Liver (tissue), 7 donors: ENCODE measurements at regions not wholly inside any gene's neighbourhood (a gene's known extent, or its start where the extent isn't known, plus 50 kb on each side); places are given as distances from the start of the nearest gene placed in this dataset.

Experiments
- DNase-seq: peaks from one replicate; pipeline ENCODE4 v3.0.0-alpha.2; 2017; ENCODE audit warnings: low spot score
- H3K27ac ChIP-seq, 2 donors: one replicate each; pipeline ENCODE4 v1.7.0; 2013; ENCODE audit warnings: inconsistent platforms in 2 of 2, low read length in 2 of 2, control low read depth in 1 of 2, low read depth in 1 of 2, mild to moderate bottlenecking in 1 of 2
- H3K27me3 ChIP-seq, 4 donors: one replicate each; pipeline versions ENCODE4 v1.6.1 to v1.7.0; 2013; ENCODE audit warnings: low read length in 3 of 4, inconsistent platforms in 1 of 4, mild to moderate bottlenecking in 1 of 4, moderate library complexity in 1 of 4; ENCODE audit not compliant: control insufficient read depth in 4 of 4, insufficient read depth in 4 of 4
- H3K36me3 ChIP-seq, 4 donors: one replicate each; pipeline versions ENCODE4 v1.6.1 to v1.7.0; 2013; ENCODE audit warnings: low read length in 3 of 4, mild to moderate bottlenecking in 3 of 4, low read depth in 1 of 4, moderate library complexity in 1 of 4; ENCODE audit not compliant: control insufficient read depth in 4 of 4, insufficient read depth in 3 of 4
- H3K4me1 ChIP-seq, 4 donors: one replicate each; pipeline versions ENCODE4 v1.6.1 to v1.7.0; 2013; ENCODE audit warnings: low read length in 3 of 4, mild to moderate bottlenecking in 3 of 4, moderate library complexity in 1 of 4; ENCODE audit not compliant: control insufficient read depth in 4 of 4, insufficient read depth in 4 of 4
- H3K4me3 ChIP-seq, 3 donors: one replicate each; pipeline versions ENCODE4 v1.6.1 to v1.7.0; 2013; ENCODE audit warnings: low read length in 3 of 3, control low read depth in 1 of 3, low read depth in 1 of 3, mild to moderate bottlenecking in 1 of 3
- H3K9ac ChIP-seq, 2 donors: one replicate each; pipeline ENCODE4 v1.7.0; 2013; ENCODE audit warnings: low read length in 2 of 2, mild to moderate bottlenecking in 2 of 2, moderate library complexity in 2 of 2, control low read depth in 1 of 2, low read depth in 1 of 2
- H3K9me3 ChIP-seq, 4 donors: one replicate each; pipeline versions ENCODE4 v1.6.1 to v1.7.0; 2013; ENCODE audit warnings: low read length in 3 of 4; ENCODE audit not compliant: control insufficient read depth in 4 of 4
- EGR1 ChIP-seq, 2 donors: IDR thresholded peaks; 2 replicates each; pipeline ENCODE4 v1.6.1; 2016 to 2018; ENCODE audit warnings: antibody characterized with exemption in 2 of 2, low read depth in 2 of 2
- FOXA1 ChIP-seq: IDR thresholded peaks from 2 replicates; pipeline ENCODE4 v1.6.1; 2016; ENCODE audit warnings: antibody characterized with exemption
- FOXA2 ChIP-seq: IDR thresholded peaks from 2 replicates; pipeline ENCODE4 v1.6.1; 2016; ENCODE audit warnings: antibody characterized with exemption
- GABPA ChIP-seq, 2 donors: IDR thresholded peaks in 1 of 2; conservative IDR thresholded peaks in 1 of 2; 2 replicates each; pipeline ENCODE4 v1.6.1; 2016; ENCODE audit warnings: antibody characterized with exemption in 2 of 2, mild to moderate bottlenecking in 1 of 2, moderate library complexity in 1 of 2
- HNF4A ChIP-seq, 2 donors: conservative IDR thresholded peaks; 2 replicates each; pipeline ENCODE4 v1.6.1; 2016; ENCODE audit warnings: antibody characterized with exemption in 2 of 2, mild to moderate bottlenecking in 2 of 2
- HNF4G ChIP-seq: IDR thresholded peaks from 2 replicates; pipeline ENCODE4 v1.6.1; 2016; ENCODE audit warnings: antibody characterized with exemption
- JUND ChIP-seq, 2 donors: IDR thresholded peaks; 2 replicates each; pipeline ENCODE4 v1.6.1; 2016; ENCODE audit warnings: antibody characterized with exemption in 2 of 2
- MAX ChIP-seq: IDR thresholded peaks from 2 replicates; pipeline ENCODE4 v1.6.1; 2016; ENCODE audit warnings: antibody characterized with exemption
- NR2F2 ChIP-seq: IDR thresholded peaks from 2 replicates; pipeline ENCODE4 v1.6.1; 2016; ENCODE audit warnings: antibody characterized with exemption
- RAD21 ChIP-seq, 2 donors: IDR thresholded peaks; 2 replicates each; pipeline ENCODE4 v1.6.1; 2016; ENCODE audit warnings: antibody characterized with exemption in 2 of 2, mild to moderate bottlenecking in 2 of 2
- REST ChIP-seq: IDR thresholded peaks from 2 replicates; pipeline ENCODE4 v1.6.1; 2016; ENCODE audit warnings: antibody characterized with exemption, mild to moderate bottlenecking
- RXRA ChIP-seq, 2 donors: IDR thresholded peaks; 2 replicates each; pipeline ENCODE4 v1.6.1; 2017 to 2018; ENCODE audit warnings: antibody characterized with exemption in 2 of 2, mild to moderate bottlenecking in 1 of 2
- SP1 ChIP-seq: IDR thresholded peaks from 2 replicates; pipeline ENCODE4 v1.6.1; 2018; ENCODE audit warnings: antibody characterized with exemption, mild to moderate bottlenecking
- TAF1 ChIP-seq: conservative IDR thresholded peaks from 2 replicates; pipeline ENCODE4 v1.6.1; 2016; ENCODE audit warnings: antibody characterized with exemption, mild to moderate bottlenecking
- YY1 ChIP-seq: IDR thresholded peaks from 2 replicates; pipeline ENCODE4 v1.6.1; 2016; ENCODE audit warnings: antibody characterized with exemption, mild to moderate bottlenecking
- ZBTB33 ChIP-seq: IDR thresholded peaks from 2 replicates; pipeline ENCODE4 v1.6.1; 2016; ENCODE audit warnings: antibody characterized with exemption
- TF ChIP-seq, protein P1 (sequence below): fragments of 150-350 bp; IDR thresholded peaks from 2 replicates; pipeline ENCODE4 v1.5.1; 2017; ENCODE audit warnings: improper control_type of control experiment, low read depth, low read length; ENCODE audit not compliant: missing input control
- TF ChIP-seq, protein P2 (sequence below): IDR thresholded peaks from 2 replicates; pipeline ENCODE4 v1.6.1; 2016; ENCODE audit warnings: antibody characterized with exemption
- donor health status: healthy.
- donor health status: healthy.
- donor health status: healthy.
- donor health status: healthy.

GRCh38 chr9:83146325-83146724, 83.4 kb upstream of the RASEF start (continued):
- TF ChIP-seq, protein P1, sequence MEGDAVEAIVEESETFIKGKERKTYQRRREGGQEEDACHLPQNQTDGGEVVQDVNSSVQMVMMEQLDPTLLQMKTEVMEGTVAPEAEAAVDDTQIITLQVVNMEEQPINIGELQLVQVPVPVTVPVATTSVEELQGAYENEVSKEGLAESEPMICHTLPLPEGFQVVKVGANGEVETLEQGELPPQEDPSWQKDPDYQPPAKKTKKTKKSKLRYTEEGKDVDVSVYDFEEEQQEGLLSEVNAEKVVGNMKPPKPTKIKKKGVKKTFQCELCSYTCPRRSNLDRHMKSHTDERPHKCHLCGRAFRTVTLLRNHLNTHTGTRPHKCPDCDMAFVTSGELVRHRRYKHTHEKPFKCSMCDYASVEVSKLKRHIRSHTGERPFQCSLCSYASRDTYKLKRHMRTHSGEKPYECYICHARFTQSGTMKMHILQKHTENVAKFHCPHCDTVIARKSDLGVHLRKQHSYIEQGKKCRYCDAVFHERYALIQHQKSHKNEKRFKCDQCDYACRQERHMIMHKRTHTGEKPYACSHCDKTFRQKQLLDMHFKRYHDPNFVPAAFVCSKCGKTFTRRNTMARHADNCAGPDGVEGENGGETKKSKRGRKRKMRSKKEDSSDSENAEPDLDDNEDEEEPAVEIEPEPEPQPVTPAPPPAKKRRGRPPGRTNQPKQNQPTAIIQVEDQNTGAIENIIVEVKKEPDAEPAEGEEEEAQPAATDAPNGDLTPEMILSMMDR, result no peak
- TF ChIP-seq YY1 (peak; percentile 31), SP1 (peak; percentile 71), REST (peak; percentile 35), HNF4A (conservative IDR thresholded peaks at IDR 0.05) (peak; percentile 66 to 71), EGR1 (IDR thresholded peaks at IDR 0.05; ENCODE audit: low read depth in 2 of 2) (no peak), RAD21 (IDR thresholded peaks at IDR 0.05) (peak; percentile 21 to 25), RXRA (IDR thresholded peaks at IDR 0.05) (peak; percentile 67 to 72)

DNA sequence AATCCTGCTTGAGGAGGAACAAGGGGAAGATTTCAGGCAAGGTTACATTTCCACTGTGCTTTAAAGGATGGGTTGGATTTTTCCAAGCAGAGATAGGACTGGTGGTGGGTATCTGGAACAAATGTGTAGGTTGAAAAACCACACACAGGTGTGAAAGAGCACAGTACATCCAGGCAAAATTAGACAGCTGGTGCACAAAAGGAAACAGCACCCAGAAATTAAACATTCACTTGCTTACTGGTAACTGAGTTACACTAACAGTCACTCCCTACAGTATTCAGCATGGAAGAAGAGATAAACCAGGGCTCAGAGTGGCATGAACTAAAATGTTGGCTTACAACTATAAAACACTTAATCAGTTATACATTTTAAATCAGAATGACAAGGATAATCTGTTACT, 81.5 kb upstream of the RASEF start:
- TF ChIP-seq JUND (IDR thresholded peaks at IDR 0.05) (no peak), MAX (no peak), EGR1 (IDR thresholded peaks at IDR 0.05; ENCODE audit: low read depth in 2 of 2) (no peak), HNF4G (no peak), RXRA (IDR thresholded peaks at IDR 0.05) (no peak), GABPA (IDR thresholded peaks at IDR 0.05 in 1 of 2, conservative IDR thresholded peaks at IDR 0.05 in 1 of 2) (no peak), REST (no peak), ZBTB33 (no peak), FOXA2 (no peak), RAD21 (IDR thresholded peaks at IDR 0.05) (no peak), YY1 (no peak), NR2F2 (no peak), TAF1 (no peak), HNF4A (conservative IDR thresholded peaks at IDR 0.05) (no peak), FOXA1 (no peak), SP1 (no peak)
- TF ChIP-seq, protein P2, sequence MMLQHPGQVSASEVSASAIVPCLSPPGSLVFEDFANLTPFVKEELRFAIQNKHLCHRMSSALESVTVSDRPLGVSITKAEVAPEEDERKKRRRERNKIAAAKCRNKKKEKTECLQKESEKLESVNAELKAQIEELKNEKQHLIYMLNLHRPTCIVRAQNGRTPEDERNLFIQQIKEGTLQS, result no peak
- TF ChIP-seq, protein P1, result no peak
- Histone ChIP-seq H3K4me1 (peaks cover 4 to 25% (median 20%) of the 10 kb centered on the region in 4 donors), H3K9me3 (no peaks in the 10 kb centered on the region), H3K27ac (no peak overlapping the region), H3K9ac (no peak overlapping the region), H3K4me3 (no peak overlapping the region), H3K27me3 (no peaks in the 10 kb centered on the region), H3K36me3 (no peaks in the 10 kb centered on the region)
- DNase-seq, result no peak
